ENCODE measurements at regions not wholly inside any gene's neighbourhood (a gene's known extent, or its start where the extent isn't known, plus 50 kb on each side); places are given as distances from the start of the nearest gene placed in this dataset.

GRCh38 chr9:82183181-82183860 lies 194.7 kb downstream of the SPATA31D1 start:
- no peaks in the 10 kb centered on the region for H3K9me3 ChIP-seq (ENCODE audit: control insufficient read depth, insufficient read depth, low read length)
- no peak overlapping the region for H3K27ac ChIP-seq (ENCODE audit: low read depth, low read length)
- TF ChIP-seq CTCF (IDR thresholded peaks at IDR 0.05; ENCODE audit: low read depth, low read length, poor library complexity, severe bottlenecking) (no peak), EZH2phosphoT487 (IDR thresholded peaks at IDR 0.05; ENCODE audit: borderline replicate concordance, low read length) (no peak)
- no peaks in the 10 kb centered on the region for H3K9me2 ChIP-seq (replicated peaks; ENCODE audit: control insufficient read depth, low read length)
- no peaks in the 10 kb centered on the region for H3F3A ChIP-seq (ENCODE audit: control insufficient read depth, insufficient read depth)
- no peaks in the 10 kb centered on the region for H4K20me1 ChIP-seq (ENCODE audit: control insufficient read depth, insufficient read depth, low read depth, low read length)
- H3K27me3 ChIP-seq (ENCODE audit: control insufficient read depth, low read length), result no peaks in the 10 kb centered on the region
- no peaks in the 10 kb centered on the region for H3K4me1 ChIP-seq (ENCODE audit: control insufficient read depth, low read length)
- H3K36me3 ChIP-seq (ENCODE audit: control insufficient read depth, low read length), result no peaks in the 10 kb centered on the region
- no peak overlapping the region for H3K4me2 ChIP-seq (ENCODE audit: low read length)
- H3K4me3 ChIP-seq (ENCODE audit: low read length), result no peak overlapping the region
- no peaks in the 10 kb centered on the region for H3K79me2 ChIP-seq (ENCODE audit: control insufficient read depth, low read length)

GRCh38 chr9:82184524-82184923 lies 196.0 kb downstream of the SPATA31D1 start:
- no peaks in the 10 kb centered on the region for H3K4me1 ChIP-seq (ENCODE audit: control insufficient read depth, low read length)

GRCh38 chr9:82188817-82189216 lies 200.2 kb downstream of the SPATA31D1 start:
- Histone ChIP-seq H3K9me3 (ENCODE audit: control insufficient read depth, insufficient read depth, low read length) (no peaks in the 10 kb centered on the region), H3F3A (ENCODE audit: control insufficient read depth, insufficient read depth) (no peaks in the 10 kb centered on the region), H4K20me1 (ENCODE audit: control insufficient read depth, insufficient read depth, low read depth, low read length) (no peaks in the 10 kb centered on the region), H3K27ac (ENCODE audit: low read depth, low read length) (no peak overlapping the region), H3K36me3 (ENCODE audit: control insufficient read depth, low read length) (no peaks in the 10 kb centered on the region), H3K79me2 (ENCODE audit: control insufficient read depth, low read length) (no peaks in the 10 kb centered on the region), H3K27me3 (ENCODE audit: control insufficient read depth, low read length) (no peaks in the 10 kb centered on the region), H3K4me1 (ENCODE audit: control insufficient read depth, low read length) (no peaks in the 10 kb centered on the region), H3K9me2 (replicated peaks; ENCODE audit: control insufficient read depth, low read length) (no peaks in the 10 kb centered on the region), H3K4me2 (ENCODE audit: low read length) (no peak overlapping the region), H3K4me3 (ENCODE audit: low read length) (no peak overlapping the region)
- TF ChIP-seq CTCF (IDR thresholded peaks at IDR 0.05; ENCODE audit: low read depth, low read length, poor library complexity, severe bottlenecking) (no peak), EZH2phosphoT487 (IDR thresholded peaks at IDR 0.05; ENCODE audit: borderline replicate concordance, low read length) (no peak)

More at GRCh38 chr9:82184524-82184923, 196.0 kb downstream of the SPATA31D1 start:
- Histone ChIP-seq H3F3A (ENCODE audit: control insufficient read depth, insufficient read depth) (no peaks in the 10 kb centered on the region), H3K27me3 (ENCODE audit: control insufficient read depth, low read length) (no peaks in the 10 kb centered on the region), H3K79me2 (ENCODE audit: control insufficient read depth, low read length) (no peaks in the 10 kb centered on the region), H3K9me2 (replicated peaks; ENCODE audit: control insufficient read depth, low read length) (no peaks in the 10 kb centered on the region), H3K4me2 (ENCODE audit: low read length) (no peak overlapping the region), H4K20me1 (ENCODE audit: control insufficient read depth, insufficient read depth, low read depth, low read length) (no peaks in the 10 kb centered on the region), H3K4me3 (ENCODE audit: low read length) (no peak overlapping the region), H3K36me3 (ENCODE audit: control insufficient read depth, low read length) (no peaks in the 10 kb centered on the region), H3K27ac (ENCODE audit: low read depth, low read length) (no peak overlapping the region), H3K9me3 (ENCODE audit: control insufficient read depth, insufficient read depth, low read length) (no peaks in the 10 kb centered on the region)
- TF ChIP-seq EZH2phosphoT487 (IDR thresholded peaks at IDR 0.05; ENCODE audit: borderline replicate concordance, low read length), result no peak
- TF ChIP-seq CTCF (IDR thresholded peaks at IDR 0.05; ENCODE audit: low read depth, low read length, poor library complexity, severe bottlenecking), result no peak

Measured in DOHH2 (cell line).